PC-9 (cell line): ENCODE measurements at regions not wholly inside any gene's neighbourhood (a gene's known extent, or its start where the extent isn't known, plus 50 kb on each side); places are given as distances from the start of the nearest gene placed in this dataset.

Source experiments
- BruUV-seq: library from RNA; stranded (reverse); fragments of 400-500 nt; replicated peaks from 2 replicates; lab custom pipeline; 2021; lab: Mats Ljungman, UMichigan
- CTCF ChIA-PET: fragments of 300-600 bp; sonication (Branson Sonifier 250); formaldehyde crosslinking; loops from one replicate; lab custom pipeline; 2022; ENCODE audit warnings: antibody characterized with exemption; lab: Charles Lee
- POLR2A ChIA-PET: fragments of 300-600 bp; sonication (Branson Sonifier 250); formaldehyde crosslinking; loops from one replicate; lab custom pipeline; 2022; ENCODE audit warnings: antibody characterized with exemption; ENCODE audit not compliant: unreplicated experiment; lab: Charles Lee
- DNase-seq, 2 experiments: peaks; one replicate each; pipeline versions ENCODE4 v3.0.0 to v3.0.0-alpha.2; 2015 to 2022; ENCODE audit warnings: mixed read lengths in 1 of 2
- H2AFZ ChIP-seq: fragments of 200-600 bp; sonication (generic); 2 replicates; pipeline ENCODE4 v1.8.1; 2017; ENCODE audit warnings: antibody characterized with exemption
- H3F3A ChIP-seq: fragments of 200-600 bp; sonication (generic); 2 replicates; pipeline ENCODE4 v1.8.1; 2017; ENCODE audit warnings: antibody characterized with exemption, mild to moderate bottlenecking, low read depth; ENCODE audit not compliant: insufficient read depth
- H3K27ac ChIP-seq: fragments of 200-600 bp; sonication (generic); 2 replicates; pipeline ENCODE4 v1.6.1; 2016; ENCODE audit warnings: mixed run types
- H3K27me3 ChIP-seq: fragments of 200-600 bp; sonication (generic); 2 replicates; pipeline ENCODE4 v1.6.1; 2016; ENCODE audit warnings: low read depth, mixed run types; ENCODE audit not compliant: insufficient read depth
- H3K36me3 ChIP-seq: fragments of 200-600 bp; sonication (generic); 2 replicates; pipeline ENCODE4 v1.6.1; 2016; ENCODE audit warnings: low read depth, mixed run types
- H3K4me1 ChIP-seq: fragments of 200-600 bp; sonication (generic); replicated peaks from 2 replicates; pipeline ENCODE4 v1.6.1; 2016; ENCODE audit warnings: mixed run types; ENCODE audit not compliant: insufficient read depth
- H3K4me2 ChIP-seq: fragments of 200-600 bp; sonication (generic); 2 replicates; pipeline ENCODE4 v1.6.1; 2017; ENCODE audit warnings: mixed run types
- H3K4me3 ChIP-seq: fragments of 200-600 bp; sonication (generic); 2 replicates; pipeline ENCODE4 v1.6.1; 2016; ENCODE audit warnings: mixed run types
- H3K79me2 ChIP-seq: fragments of 200-600 bp; sonication (generic); 2 replicates; pipeline ENCODE4 v1.6.1; 2017; ENCODE audit warnings: low read depth, mixed run types
- H3K9me2 ChIP-seq: fragments of 200-600 bp; sonication (generic); 2 replicates; pipeline ENCODE4 v1.8.1; 2017; ENCODE audit warnings: mild to moderate bottlenecking; ENCODE audit not compliant: insufficient read depth
- H3K9me3 ChIP-seq: fragments of 200-600 bp; sonication (generic); 2 replicates; pipeline ENCODE4 v1.8.1; 2016; ENCODE audit warnings: low read depth; ENCODE audit not compliant: insufficient read depth
- H4K20me1 ChIP-seq: fragments of 200-600 bp; sonication (generic); 2 replicates; pipeline ENCODE4 v1.8.1; 2017; ENCODE audit not compliant: insufficient read depth
- EZH2 ChIP-seq: fragments of 200-600 bp; sonication (generic); IDR thresholded peaks from 2 replicates; pipeline ENCODE4 v1.8.0; 2017; ENCODE audit warnings: antibody characterized with exemption, low read depth
- intact Hi-C: fragments of 100-400 bp; cut with micrococcal nuclease; formaldehyde crosslinking; loops from one replicate; pipeline ENCODE4 v1.10.0; 2022; ENCODE audit not compliant: unreplicated experiment
- TF ChIP-seq, protein P1 (sequence below): fragments of 200-600 bp; sonication (generic); conservative IDR thresholded peaks from 2 replicates; pipeline ENCODE4 v1.6.1; 2017; ENCODE audit warnings: mixed run types, antibody characterized with exemption, mild to moderate bottlenecking, moderate library complexity

DNA sequence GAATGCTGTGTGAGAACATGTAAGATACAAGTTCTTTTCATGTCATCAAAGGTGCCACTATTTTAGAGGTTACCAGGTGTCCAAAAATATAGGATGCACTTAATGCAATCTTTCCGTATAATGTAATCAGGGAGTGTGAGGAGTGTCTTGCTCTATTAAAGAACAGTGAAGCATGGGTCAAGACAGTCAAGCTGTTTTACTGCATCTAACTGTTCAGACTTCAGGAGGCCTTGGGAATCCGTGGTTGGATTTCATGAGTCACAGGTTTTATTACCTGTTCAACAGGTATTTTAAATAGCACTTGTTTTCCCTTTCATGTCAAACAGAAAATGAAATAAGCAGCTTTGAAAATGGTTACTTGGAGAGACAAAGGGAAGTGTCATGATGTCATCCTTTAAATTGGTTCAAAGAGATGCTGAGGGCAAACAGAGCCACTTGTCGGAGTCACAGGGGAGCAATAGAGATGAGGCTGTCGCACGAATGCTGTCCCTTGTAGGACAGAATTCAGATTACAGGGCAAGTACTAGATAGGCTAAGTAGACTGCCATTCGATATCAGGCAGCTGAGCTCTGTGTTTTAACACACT lies 621.5 kb downstream of the QKI start:
- no peak overlapping the region for H3K4me2 ChIP-seq
- no peak for DNase-seq
- intact Hi-C loops = no loop called here
- H3K4me3 ChIP-seq = no peak overlapping the region
- no peaks in the 10 kb centered on the region for H3K79me2 ChIP-seq
- H3K27ac ChIP-seq = no peak overlapping the region
- no peaks in the 10 kb centered on the region for H3F3A ChIP-seq
- ChIA-PET POLR2A (no interaction called here), CTCF (no interaction called here)
- no peaks in the 10 kb centered on the region for H4K20me1 ChIP-seq
- no peak for TF ChIP-seq EZH2
- TF ChIP-seq, protein P1, sequence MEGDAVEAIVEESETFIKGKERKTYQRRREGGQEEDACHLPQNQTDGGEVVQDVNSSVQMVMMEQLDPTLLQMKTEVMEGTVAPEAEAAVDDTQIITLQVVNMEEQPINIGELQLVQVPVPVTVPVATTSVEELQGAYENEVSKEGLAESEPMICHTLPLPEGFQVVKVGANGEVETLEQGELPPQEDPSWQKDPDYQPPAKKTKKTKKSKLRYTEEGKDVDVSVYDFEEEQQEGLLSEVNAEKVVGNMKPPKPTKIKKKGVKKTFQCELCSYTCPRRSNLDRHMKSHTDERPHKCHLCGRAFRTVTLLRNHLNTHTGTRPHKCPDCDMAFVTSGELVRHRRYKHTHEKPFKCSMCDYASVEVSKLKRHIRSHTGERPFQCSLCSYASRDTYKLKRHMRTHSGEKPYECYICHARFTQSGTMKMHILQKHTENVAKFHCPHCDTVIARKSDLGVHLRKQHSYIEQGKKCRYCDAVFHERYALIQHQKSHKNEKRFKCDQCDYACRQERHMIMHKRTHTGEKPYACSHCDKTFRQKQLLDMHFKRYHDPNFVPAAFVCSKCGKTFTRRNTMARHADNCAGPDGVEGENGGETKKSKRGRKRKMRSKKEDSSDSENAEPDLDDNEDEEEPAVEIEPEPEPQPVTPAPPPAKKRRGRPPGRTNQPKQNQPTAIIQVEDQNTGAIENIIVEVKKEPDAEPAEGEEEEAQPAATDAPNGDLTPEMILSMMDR = no peak
- no peak overlapping the region for H2AFZ ChIP-seq
- no peaks in the 10 kb centered on the region for H3K27me3 ChIP-seq
- H3K9me2 ChIP-seq = no peaks in the 10 kb centered on the region
- no TSS peak for BruUV-seq
- H3K4me1 ChIP-seq = no peaks in the 10 kb centered on the region
- H3K36me3 ChIP-seq = no peaks in the 10 kb centered on the region
- H3K9me3 ChIP-seq = no peaks in the 10 kb centered on the region

DNA sequence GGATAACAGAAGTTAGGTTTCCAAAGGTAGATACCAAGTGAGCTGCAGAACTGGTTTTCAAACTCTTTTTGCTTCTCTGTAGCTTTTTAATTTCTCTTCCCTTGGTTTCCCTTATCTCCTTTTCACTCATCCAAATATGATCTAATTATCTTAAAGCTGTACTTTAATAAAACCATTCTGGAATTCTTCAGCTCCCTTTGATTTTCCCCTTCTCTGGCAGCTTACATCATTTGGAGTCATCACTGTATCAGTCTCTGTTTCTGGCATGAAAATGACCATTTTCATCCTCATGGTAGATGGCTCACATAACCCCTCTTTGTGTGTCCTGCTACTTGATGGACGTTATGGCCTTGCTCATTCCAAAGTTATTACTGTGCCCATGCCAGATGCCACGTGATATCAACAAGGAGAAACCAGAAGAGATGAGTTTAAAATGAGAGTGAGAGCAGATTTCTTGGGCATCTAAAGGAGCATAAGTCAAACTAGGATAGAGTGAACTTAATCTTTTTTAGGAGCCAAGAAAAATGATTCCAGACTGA lies 620.2 kb downstream of the QKI start:
- no peaks in the 10 kb centered on the region for H3K4me1 ChIP-seq
- intact Hi-C loops = no loop called here
- no peak overlapping the region for H3K27ac ChIP-seq
- H3K4me3 ChIP-seq = no peak overlapping the region
- DNase-seq = no peak
- no peaks in the 10 kb centered on the region for H4K20me1 ChIP-seq
- BruUV-seq = no TSS peak
- no peaks in the 10 kb centered on the region for H3K9me2 ChIP-seq
- no peaks in the 10 kb centered on the region for H3K79me2 ChIP-seq
- no peaks in the 10 kb centered on the region for H3K27me3 ChIP-seq
- ChIA-PET CTCF (no interaction called here), POLR2A (interaction anchor here (0.5 kb wide), 1 partner anchor 1216 kb away, joined by 4 read pairs; no protein-coding TSS in a partner anchor)
- H3K4me2 ChIP-seq = no peak overlapping the region
- H3K36me3 ChIP-seq = no peaks in the 10 kb centered on the region
- TF ChIP-seq, protein P1 = no peak
- TF ChIP-seq EZH2 = no peak
- no peaks in the 10 kb centered on the region for H3K9me3 ChIP-seq
- no peaks in the 10 kb centered on the region for H3F3A ChIP-seq
- H2AFZ ChIP-seq = no peak overlapping the region

DNA sequence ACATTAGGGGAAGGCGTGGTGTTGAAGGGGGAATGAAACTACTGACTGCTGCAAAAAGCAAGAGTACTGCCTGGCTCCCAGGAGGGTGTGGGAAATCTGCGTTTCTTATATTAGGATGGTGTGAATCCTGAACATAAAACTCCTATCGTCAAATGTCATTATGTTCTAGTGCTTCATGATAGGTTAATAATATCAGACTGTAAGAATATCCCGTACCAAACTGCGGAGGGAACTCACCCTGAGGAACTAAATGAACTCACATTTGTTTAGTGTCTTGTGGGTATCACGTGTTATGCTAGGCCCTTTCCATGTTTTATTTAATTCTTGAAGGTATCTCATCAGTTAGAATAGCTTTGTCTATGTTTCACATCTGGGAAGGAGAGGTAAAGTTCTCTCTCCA lies 610.7 kb downstream of the QKI start:
- H3K27ac ChIP-seq = no peak overlapping the region
- no peak overlapping the region for H3K4me3 ChIP-seq
- H3K4me1 ChIP-seq = no peaks in the 10 kb centered on the region
- H3K27me3 ChIP-seq = peaks cover 25% of the 10 kb centered on the region
- H3F3A ChIP-seq = no peaks in the 10 kb centered on the region
- TF ChIP-seq, protein P1 = no peak
- no peak for TF ChIP-seq EZH2
- no peak overlapping the region for H2AFZ ChIP-seq
- H3K79me2 ChIP-seq = no peaks in the 10 kb centered on the region
- no peaks in the 10 kb centered on the region for H3K36me3 ChIP-seq
- no peaks in the 10 kb centered on the region for H4K20me1 ChIP-seq
- BruUV-seq = no TSS peak
- no peaks in the 10 kb centered on the region for H3K9me3 ChIP-seq
- POLR2A ChIA-PET = no interaction called here
- intact Hi-C loops = no loop called here
- H3K9me2 ChIP-seq = no peaks in the 10 kb centered on the region
- CTCF ChIA-PET = no interaction called here
- DNase-seq = no peak
- H3K4me2 ChIP-seq = no peak overlapping the region
